Nucleus accumbens (tissue), 56 donors: ENCODE measurements at regions not wholly inside any gene's neighbourhood (a gene's known extent, or its start where the extent isn't known, plus 50 kb on each side); places are given as distances from the start of the nearest gene placed in this dataset.
"Not testable (repeated sequence)": the region's sequence is repeated elsewhere in the genome, so short reads cannot be mapped to it uniquely, and the experiment has no call there.

Experiments
- DNase-seq, 56 donors: peaks; one replicate each; lab custom pipeline; 2025; lab: John Stamatoyannopoulos, UW

DNA sequence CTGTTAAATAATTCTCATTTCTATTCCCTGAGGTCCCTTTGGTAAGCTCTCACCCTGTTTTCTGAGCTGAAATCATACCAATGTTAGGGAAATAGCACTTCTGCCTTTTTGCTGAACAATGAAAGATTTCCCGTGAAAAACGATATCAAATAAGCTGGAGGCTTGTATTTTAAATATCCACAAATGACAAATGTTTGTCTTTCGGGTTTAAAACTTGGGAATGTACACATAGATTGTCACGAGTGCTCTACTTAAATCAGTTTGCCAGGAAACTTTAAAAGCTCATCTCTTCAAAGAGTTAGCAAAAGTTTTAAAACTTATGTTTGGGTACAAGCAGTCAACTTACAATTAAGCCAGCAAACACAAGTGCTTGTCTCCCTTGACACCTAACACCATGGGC lies 393.5 kb upstream of the MON1B start:
- no peak for DNase-seq

DNA sequence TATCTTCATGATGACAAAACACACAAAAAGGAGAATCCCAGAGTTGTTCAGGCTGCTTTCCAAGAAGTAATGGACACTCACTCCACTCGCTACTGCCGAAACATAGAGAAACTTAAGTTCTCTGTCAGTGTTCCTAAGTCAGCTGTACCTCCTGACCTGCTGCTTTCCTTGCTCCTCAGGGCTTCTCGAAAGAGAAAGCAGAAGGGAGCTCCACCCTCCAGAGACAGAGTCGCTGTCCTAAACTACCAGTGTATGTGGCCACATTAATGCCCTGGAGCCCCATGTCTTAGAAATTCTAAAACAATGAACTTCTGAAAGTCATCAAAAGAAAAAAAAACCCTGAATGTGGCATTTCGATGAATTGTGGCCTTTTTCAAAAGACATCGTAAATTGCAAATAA lies 390.8 kb upstream of the MON1B start:
- no peak for DNase-seq

DNA sequence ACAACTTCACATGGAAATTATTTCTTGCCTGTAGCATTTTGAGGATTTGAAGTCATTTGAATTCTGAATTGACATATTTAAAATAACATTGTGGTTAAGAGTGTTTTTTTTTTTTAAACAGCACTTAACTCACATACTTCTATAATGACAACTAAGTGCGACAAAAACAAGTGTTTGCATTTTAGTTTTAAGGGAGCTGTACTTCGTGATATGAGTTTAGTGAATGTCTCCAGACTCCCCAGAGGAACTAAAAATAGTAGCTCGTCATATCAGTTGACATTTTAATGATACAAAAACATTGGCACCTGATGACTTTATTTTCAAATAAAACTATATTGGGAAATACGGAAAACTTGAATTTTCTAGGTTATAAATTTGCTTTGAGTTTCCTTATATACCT lies 389.6 kb upstream of the MON1B start:
- DNase-seq = no peak

DNA sequence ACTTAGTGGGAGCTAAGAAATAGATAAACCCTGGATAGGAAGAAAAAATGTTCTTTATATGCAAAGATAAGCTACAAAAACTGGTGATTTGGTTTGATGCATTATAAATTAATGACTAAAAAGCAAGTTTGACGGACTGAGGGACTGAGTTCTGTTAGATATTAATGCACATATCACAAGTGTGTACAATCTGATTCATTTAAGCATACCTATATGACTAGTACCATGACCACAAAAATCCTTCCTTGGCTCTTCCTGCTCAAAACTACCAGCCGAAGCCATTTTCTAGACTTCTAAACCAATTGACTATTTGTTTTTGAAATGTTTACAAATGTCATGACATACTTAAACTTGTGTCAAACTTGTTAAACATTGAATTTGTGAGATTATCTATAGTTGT lies 374.5 kb upstream of the MON1B start:
- DNase-seq = no peak

DNA sequence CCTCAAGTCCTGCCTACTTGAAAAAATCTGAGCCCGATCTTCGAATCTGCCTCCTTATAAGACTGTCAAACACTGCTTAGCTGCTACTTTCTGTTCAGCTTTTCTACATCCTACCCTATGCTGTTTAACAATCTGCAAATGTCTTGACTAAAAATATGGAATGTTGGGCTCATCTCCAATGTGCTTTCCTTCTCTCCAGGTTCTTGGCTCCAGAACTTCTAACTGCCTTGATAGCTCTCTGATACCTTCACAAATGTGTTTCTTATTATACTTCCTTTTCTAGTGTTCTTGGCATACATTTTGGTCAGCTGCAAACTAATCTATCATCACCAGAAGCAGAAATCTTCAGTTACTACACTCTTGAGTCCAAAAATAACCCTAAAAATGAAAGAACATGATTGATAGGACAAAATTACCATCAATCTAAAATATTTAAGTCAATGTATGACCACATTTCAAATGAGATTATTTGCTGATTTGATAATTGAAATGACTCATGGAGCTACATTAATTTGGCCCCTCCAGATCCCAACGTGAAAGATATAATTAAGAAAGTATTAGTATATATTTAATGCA lies 372.3 kb upstream of the MON1B start:
- no peak for DNase-seq

DNA sequence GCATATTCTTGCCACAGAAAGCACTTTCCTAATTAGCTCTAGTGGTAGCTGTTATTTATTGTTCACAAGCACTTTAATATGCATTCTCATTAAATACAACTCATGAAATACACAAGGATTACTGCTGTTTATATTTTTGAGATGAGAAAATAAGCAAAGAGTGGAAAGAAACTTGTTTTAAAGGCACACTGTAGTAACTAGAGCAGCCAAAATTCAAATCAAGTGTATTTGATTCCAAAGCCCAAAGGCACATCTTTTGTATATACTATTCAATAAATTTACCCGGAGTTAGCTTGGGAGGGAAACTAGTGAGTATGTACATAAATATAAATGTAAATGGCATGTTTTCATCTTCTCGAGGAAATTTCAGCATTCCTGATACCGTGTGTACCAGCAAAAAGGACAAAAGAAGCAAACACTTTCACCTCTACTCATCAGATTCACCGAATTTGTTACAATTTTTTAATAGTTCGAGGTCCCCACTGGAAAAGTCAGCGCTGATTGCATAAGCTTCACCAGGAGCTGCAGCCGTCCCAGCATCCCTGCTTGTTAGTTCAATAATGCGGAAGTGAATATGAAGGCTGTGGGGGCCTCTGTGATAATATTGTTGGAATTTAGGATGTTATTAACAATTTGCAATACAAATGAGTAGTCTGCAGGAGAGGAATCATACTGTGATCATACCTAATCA lies 371.6 kb upstream of the MON1B start:
- no peak for DNase-seq

DNA sequence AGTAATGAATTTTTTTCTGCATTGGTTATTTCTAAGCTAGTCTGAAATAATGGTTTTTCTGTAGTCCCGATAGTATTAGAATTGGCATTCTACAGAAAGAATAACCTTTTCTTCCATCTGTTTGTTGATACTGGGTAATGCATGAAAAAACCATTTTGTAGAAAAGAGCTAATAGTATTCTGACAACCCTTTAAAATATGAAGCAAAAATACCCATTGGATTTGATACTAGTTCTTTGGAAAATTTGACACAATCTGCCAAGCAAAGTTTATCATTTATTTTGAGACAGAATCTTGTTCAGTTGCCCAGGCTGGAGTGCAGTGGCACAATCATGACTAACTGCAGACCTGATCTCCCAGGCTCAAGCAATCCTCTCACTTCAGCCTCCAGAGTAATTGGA lies 366.8 kb upstream of the MON1B start:
- DNase-seq = no peak

DNA sequence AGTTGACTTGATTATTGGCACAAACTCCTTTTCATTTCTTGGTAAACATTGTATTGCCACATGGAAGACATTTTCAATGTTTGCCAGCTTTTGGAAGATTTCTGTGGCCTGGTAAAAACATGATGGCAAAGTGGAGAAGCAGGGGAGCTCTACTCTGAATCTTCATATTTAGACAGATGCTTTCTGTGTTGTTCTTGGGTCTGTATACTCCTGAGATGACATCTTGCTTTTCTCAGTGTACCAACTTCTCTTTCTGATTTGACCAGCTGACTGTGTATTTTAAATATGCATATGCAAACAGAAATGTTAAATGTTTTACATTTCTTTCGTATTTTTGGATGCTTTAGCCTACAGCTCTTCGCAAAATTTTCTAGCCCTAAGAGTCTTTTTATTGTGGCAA lies 366.2 kb upstream of the MON1B start:
- no peak for DNase-seq

DNA sequence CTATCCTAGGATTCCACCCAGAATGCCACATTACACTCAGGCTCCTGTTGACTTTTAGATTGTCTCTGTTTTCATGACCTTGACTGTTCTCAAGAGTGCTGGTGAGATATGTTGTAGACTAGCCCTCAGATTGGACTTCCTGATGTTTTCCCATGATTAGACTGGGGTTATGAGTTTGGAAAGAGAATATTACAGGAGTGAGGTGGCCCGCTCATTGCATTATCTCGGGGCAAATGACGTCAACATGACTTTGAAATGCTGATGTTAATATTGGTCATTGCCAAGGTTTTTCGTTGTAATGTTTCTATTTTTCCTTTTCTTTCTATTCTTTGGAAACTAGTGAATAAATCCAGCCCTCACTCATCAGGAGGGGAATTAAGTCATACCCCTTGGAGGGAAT lies 355.7 kb upstream of the MON1B start:
- no peak for DNase-seq

DNA sequence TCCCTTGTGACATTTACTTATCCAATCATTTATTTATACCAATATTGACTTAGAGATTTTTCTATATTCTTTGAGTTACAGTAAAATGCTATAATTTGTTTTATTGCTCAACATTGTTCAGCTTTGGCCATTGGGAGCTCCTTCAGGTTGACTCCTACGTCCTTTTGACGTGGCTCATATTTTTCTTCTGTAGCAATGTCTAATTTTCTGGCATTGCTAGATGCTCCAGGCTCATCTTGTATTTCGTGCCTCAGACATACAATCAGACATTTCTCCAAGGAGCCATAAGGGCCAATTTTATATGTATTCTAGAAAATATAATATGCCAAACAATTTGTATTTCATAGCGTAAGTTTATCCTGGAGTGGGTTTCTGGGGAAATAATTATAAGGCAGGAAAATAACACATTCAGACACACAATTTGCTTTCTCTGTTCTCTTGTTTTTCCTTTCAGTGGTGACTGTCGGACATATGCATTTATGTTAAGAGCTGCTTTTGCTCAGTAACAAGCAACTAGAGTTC lies 355.1 kb upstream of the MON1B start:
- no peak for DNase-seq

DNA sequence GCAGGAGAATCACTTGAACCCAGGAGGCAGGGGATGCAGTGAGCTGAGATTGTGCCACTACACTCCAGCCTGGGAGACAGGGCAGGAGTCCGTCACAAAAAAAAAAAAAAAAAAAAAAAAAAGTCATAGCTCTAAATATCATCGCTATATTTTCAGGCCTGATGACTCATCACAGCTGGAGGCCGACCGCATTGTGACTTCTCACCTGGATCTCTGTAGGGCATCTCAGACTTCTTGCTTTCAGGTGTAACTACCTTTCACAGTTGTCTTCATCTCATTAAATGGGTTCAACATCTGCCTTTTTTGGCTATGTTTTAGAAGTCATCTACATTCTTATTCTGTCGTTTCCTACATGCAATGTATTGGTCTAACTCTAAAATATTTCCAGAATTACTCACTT lies 353.1 kb upstream of the MON1B start:
- DNase-seq = no peak

DNA sequence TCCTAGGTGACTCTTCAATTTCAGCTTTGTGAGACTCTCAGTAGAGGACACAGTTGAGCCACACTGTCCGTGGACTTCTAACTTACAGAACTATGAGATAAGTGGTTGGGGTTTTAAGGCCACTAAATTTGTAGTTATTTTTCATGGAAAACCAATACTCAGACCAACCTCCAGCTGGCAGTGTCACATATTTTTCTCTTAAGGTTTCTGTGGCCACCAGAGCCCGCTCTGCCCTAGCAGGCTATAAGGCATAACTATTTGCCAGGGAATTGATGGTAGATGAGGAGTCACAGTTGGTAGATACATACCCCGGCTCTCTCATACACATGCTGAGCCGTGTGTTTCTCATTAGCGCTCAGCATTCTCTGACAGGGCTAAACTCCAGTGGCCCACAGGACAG lies 336.8 kb upstream of the MON1B start:
- DNase-seq = no peak

DNA sequence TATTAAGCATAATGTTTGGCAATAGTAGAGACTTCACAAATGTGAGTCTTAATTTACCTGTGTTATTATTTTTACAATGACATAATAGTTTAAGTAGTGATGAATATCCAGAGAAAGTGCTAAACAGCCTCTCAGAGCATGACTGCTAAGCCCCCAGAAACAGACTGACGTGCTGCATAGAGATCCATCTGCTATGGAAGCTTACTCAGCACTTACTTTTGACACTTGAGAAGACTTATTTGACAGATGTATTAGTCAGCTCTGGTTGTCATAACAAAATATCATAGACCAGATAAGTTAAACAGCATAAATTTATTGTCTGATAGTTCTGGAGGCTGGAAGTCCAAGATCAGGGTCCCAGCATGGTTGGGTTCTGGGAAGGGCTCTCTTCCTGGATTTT lies 334.9 kb upstream of the MON1B start:
- no peak for DNase-seq

DNA sequence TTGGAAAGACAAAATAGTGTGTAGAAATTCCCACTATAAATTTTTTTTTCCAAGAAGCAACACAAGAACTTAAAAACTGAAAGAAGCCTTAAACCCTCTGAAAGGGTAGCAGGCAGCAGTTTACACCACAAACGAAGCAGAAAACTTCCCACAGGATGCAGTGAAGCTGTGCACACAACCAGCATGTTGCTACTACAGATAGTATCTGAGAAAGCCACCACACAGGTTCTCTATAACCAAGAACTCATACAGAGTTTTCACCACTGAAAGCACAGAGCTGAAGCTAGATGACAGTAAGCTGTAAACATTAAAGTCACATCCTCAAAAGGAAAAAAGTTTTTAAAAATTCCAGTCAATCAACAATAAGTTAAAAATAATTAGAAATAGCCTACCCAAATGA lies 333.6 kb upstream of the MON1B start:
- no peak for DNase-seq

DNA sequence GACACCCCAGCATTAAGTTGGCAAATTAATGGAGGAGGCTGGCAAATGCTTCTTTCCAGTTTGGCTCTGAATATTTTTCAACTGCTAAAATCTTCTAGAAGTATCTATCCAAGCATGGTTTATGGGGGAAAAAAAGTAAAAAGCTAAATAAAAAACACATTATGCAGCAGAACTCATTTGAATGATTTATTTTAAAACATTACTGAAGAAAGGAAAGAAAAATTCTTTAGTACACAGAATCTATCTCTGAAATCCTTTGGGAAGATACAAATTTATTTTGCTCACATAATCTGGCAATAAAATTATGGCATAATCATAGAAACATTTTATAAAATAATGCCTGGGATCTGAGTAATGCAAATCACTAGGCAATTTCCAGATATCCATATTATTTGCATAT lies 328.1 kb upstream of the MON1B start:
- no peak for DNase-seq

DNA sequence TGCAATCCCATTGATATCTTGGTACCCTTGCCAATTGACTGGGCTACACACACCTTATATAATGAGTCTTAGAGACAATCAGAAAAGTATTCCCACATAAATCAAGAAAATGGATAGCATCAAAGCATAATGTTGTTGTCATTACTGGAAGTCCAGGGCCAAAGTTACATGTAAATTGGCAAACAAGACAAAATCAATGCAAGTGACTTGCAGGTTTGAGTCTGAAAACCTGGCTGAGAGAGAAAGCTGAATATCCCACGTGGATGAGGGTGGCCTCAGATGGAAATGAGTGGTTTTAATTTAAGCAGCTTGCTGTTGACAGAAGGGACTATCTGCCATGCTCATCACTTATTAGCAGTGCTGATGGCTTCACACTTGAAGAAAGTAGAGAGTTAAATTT lies 324.0 kb upstream of the MON1B start:
- no peak for DNase-seq

DNA sequence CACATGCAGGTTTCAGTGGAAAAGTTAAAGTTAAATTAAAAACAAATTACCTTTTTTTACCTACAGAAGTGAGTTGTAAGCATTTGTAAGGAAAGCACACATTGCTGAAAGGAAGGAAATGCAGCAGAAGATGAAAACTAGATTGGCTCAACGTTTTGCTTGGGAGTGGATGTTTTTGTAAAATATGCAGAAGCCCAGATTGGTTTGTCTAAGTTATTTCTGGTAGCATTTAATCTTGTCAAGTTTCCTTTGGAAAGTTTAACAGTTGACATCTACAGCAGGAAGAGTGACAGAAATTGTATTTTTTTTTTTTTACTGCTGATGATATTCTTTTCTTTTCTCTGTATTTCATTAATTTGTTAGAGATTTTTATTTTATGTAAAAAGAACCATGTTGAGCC lies 315.1 kb upstream of the MON1B start:
- DNase-seq = no peak

DNA sequence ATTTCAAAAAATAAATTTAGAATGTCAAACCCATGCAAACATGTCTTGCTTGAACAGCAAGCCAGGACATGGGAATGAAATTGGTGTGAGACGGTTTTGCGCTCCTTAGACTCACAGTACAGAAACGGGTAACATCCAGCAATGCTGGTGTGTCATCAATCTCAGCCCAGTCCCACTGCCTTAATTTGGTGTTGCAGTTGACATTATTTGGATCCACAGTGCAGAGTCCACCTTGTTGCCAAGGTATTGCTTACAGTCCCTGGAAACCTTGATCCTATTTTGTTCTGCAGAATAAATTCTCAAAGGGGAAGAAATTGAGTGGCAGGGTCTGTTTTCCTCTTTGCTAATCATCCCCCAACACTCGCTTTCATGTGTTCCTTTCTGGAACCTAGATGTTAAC lies 311.6 kb upstream of the MON1B start:
- DNase-seq = no peak

DNA sequence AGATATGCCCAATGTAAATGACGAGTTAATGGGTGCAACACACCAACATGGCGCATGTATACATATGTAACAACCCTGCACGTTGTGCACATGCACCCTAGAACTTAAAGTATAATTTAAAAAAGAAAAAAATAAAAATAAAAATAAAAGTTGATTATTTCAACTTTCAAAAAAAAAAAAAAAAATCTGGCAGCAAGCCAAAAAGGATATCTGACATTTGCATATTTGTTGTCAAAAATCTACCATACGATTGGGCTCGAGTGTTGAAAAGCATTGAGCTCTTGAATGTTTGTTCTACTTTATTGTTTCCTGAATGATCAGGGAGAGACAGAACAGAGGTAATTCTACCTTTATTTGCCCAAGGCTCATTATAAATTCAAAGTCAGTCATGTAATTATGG lies 310.5 kb upstream of the MON1B start:
- not testable (repeated sequence) for DNase-seq

DNA sequence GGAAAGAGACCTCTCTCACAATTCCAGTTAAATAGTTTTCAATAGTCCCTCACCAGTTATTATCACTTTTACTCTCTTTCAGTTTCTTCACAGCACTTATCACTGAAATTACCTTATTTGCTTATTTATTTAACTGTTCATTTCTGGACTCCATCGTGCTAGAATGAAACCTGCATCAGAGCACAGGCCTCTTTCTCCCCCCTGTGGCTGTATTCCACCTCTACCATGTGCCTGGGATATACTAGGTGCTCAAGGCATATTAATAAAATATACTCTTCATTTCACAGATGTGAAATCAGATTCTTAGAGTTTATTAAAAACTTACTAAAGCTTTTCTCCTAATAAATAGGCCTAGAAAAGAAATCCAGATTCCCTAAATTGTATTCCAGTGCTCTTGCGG lies 308.9 kb upstream of the MON1B start:
- no peak for DNase-seq

DNA sequence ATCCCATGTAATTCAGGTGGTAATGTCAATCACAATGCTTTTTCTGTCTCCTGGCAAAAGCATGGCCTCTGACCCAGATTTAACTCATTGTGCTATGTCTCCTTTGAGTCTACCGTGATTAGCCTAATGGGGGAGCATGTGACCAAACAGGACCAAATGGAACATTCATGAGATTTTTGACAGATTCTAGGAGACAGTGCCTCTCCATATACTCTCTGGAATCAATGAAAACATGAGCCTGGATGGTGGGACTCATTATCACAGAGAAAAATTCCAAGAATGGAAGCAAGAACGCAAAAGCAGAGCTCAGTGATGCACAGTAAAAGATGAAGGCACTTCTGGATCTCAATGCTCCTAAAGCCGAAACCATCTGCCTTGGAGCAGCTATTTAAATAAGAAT lies 307.9 kb upstream of the MON1B start:
- DNase-seq = no peak

DNA sequence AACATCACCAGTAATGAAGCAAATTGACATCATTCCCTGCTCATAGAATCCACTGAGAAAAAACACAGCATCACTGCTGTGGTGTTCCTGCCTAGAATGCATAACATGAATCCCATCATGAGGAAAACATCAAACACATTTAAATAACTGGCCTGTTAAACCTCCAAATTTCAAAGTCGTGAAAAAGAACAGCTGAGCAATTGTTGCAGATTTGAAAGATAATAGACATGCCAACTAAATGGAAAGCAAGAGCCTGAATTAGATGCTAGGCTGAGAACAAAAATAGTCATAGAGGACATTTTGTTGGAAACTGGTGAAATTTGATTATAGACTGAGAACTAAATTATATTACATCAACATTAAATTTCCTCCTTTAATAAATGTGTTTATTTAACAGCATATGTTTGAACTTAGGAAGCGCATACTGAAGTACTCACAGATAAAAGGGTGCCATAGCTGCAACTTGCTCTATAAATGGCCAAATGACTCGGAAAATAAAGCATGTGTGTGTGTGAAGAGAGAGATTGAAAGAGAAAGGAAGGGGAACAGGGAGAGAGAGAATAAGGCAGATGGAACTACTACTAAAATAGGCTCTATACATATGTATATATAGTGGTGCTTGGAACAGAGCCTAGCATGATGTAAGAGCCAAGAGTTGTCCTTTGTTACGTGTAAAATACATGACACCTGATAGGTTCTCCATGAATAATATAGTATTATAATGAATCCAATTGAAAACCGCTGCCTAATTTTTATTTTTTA lies 305.0 kb upstream of the MON1B start:
- DNase-seq = no peak
